ENCODE measurements at regions not wholly inside any gene's neighbourhood (a gene's known extent, or its start where the extent isn't known, plus 50 kb on each side); places are given as distances from the start of the nearest gene placed in this dataset.

DNA sequence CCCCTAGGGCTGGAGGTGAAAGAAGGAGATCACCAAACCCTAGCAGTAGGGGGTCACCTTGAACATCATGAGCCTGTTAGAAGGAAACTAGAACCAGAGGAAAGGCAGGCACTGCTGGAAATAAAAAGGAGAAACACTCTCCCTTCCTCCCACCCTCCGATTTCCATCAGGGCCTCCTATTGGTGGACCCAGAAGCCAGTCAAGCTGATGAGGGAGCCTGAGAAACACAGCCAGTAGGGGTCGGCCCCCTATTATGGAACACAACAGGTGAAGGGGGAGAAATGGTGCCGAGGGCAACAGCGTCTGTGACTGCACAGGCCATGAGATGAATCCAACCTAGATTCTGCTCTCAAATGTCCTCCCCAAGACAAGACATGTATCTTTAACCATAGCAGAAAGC lies 156.1 kb upstream of the LRFN2 start:
- Mint-ChIP-seq H3K36me3 (no peaks in the 10 kb centered on the region), H3K4me1 (peaks cover 8% of the 10 kb centered on the region), H3K4me3 (no peak overlapping the region), H3K27ac (no peak overlapping the region), H3K9me3 (no peaks in the 10 kb centered on the region), H3K27me3 (ENCODE audit: low read depth) (peaks cover 14% of the 10 kb centered on the region)
- DNase-seq (ENCODE audit: low spot score): peak; percentile 71
- TF ChIP-seq NFYB (CRISPR knock-in tag; conservative IDR thresholded peaks at IDR 0.05; ENCODE audit: low read depth) (peak; percentile 52; the same call in 1 of the 2 replicates), ZNF423 (CRISPR knock-in tag; IDR thresholded peaks at IDR 0.05) (no peak)
- ChIA-PET POLR2A (no interaction called here), CTCF (interaction anchor here (1.0 to 1.2 kb wide), 4 partner anchors 37 to 415 kb away, joined by 3 to 4 read pairs (median 3); partner anchors contain the start of gene LRFN2)
- ATAC-seq: peak; percentile 98

DNA sequence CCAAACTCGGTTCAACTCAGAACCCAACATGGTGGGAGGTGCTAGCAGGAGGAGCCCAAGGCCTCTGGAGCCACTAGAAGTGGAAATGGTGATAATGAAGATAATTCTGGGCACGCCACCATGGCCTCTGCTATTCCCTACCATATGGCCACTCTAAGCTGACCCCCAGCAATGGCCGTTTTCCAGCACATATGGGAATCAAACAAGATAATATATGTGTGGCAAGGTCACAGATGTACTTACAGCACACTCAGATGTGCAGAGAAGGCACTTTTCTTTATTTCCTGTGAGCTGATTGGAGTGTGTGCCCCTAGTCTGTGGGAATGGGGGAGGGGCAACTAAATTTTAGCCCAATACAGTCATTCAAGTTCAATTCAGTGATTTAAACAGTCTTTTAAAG lies 153.4 kb upstream of the LRFN2 start:
- Mint-ChIP-seq H3K4me1 (peaks cover 13% of the 10 kb centered on the region), H3K27ac (no peak overlapping the region), H3K36me3 (no peaks in the 10 kb centered on the region), H3K9me3 (no peaks in the 10 kb centered on the region), H3K4me3 (no peak overlapping the region), H3K27me3 (ENCODE audit: low read depth) (peaks cover 8% of the 10 kb centered on the region)
- no peak for ATAC-seq
- TF ChIP-seq SP1 (CRISPR knock-in tag; conservative IDR thresholded peaks at IDR 0.05) (no peak), RELA (CRISPR knock-in tag; IDR thresholded peaks at IDR 0.05; ENCODE audit: borderline replicate concordance) (no peak), PRDM15 (CRISPR knock-in tag; IDR thresholded peaks at IDR 0.05) (no peak)
- TF ChIP-seq, protein P1, sequence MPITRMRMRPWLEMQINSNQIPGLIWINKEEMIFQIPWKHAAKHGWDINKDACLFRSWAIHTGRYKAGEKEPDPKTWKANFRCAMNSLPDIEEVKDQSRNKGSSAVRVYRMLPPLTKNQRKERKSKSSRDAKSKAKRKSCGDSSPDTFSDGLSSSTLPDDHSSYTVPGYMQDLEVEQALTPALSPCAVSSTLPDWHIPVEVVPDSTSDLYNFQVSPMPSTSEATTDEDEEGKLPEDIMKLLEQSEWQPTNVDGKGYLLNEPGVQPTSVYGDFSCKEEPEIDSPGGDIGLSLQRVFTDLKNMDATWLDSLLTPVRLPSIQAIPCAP (CRISPR knock-in tag; IDR thresholded peaks at IDR 0.05): no peak
- no peak for DNase-seq (ENCODE audit: low spot score)
- ChIA-PET POLR2A (no interaction called here), CTCF (no interaction called here)

DNA sequence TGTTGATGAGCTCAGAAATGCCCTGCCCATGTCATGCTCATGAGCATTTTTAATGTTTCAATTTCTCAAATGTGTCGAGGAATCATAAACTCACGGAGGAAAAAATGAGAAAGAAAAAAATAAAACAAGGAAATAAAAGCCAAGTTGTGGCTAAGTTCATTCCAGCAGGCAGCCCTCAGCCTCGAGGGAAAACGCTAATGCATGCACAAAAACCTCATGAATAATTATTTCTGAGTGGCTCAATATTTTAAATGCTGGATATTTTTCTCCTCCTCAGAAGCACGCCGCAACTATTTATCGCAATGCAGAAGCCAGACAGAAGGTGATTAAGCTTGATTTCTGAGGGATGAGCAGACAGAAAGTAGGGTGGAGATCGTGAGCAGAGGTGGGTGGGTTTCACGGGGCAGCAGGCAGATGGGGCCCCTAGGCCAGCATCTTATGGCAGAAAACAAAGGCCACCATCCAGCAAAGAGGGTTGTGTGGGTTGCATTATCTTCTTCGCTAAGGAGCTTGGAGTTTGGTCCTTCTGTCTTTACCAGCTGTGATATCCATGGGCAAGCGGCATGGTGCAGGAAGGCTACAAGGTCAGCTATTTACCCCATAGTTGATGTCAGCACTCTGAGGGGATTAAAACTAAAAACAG lies 151.5 kb upstream of the LRFN2 start:
- H3K4me3 Mint-ChIP-seq: no peak overlapping the region
- ATAC-seq (no peak), DNase-seq (ENCODE audit: low spot score) (no peak)
- H3K36me3 Mint-ChIP-seq: no peaks in the 10 kb centered on the region
- ChIA-PET CTCF (no interaction called here), POLR2A (no interaction called here)
- no peaks in the 10 kb centered on the region for H3K9me3 Mint-ChIP-seq
- no peak overlapping the region for H3K27ac Mint-ChIP-seq
- H3K27me3 Mint-ChIP-seq (ENCODE audit: low read depth): peaks cover 8% of the 10 kb centered on the region; the same call in 1 of the 2 replicates
- TF ChIP-seq, protein P2, sequence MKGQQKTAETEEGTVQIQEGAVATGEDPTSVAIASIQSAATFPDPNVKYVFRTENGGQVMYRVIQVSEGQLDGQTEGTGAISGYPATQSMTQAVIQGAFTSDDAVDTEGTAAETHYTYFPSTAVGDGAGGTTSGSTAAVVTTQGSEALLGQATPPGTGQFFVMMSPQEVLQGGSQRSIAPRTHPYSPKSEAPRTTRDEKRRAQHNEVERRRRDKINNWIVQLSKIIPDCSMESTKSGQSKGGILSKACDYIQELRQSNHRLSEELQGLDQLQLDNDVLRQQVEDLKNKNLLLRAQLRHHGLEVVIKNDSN (CRISPR knock-in tag; IDR thresholded peaks at IDR 0.05): no peak
- peaks cover 12% of the 10 kb centered on the region for H3K4me1 Mint-ChIP-seq

- POLR2A ChIA-PET: no interaction called here
- no peak for ATAC-seq
- Mint-ChIP-seq H3K4me3 (no peak overlapping the region), H3K9me3 (no peaks in the 10 kb centered on the region), H3K27ac (no peak overlapping the region), H3K36me3 (no peaks in the 10 kb centered on the region), H3K4me1 (peaks cover 13% of the 10 kb centered on the region), H3K27me3 (ENCODE audit: low read depth) (peaks cover 8% of the 10 kb centered on the region; the same call in 1 of the 2 replicates)
- DNase-seq (ENCODE audit: low spot score): no peak
- TF ChIP-seq FOXJ3 (CRISPR knock-in tag; IDR thresholded peaks at IDR 0.05; ENCODE audit: borderline replicate concordance) (no peak), NR2C2 (CRISPR knock-in tag; IDR thresholded peaks at IDR 0.05) (no peak), ESRRA (CRISPR knock-in tag; IDR thresholded peaks at IDR 0.05; ENCODE audit: borderline replicate concordance) (no peak), SP1 (CRISPR knock-in tag; conservative IDR thresholded peaks at IDR 0.05) (no peak), HMGA2 (CRISPR knock-in tag; IDR thresholded peaks at IDR 0.05) (no peak), KAT7 (CRISPR knock-in tag; IDR thresholded peaks at IDR 0.05; ENCODE audit: borderline replicate concordance) (no peak), IRF2 (CRISPR knock-in tag; IDR thresholded peaks at IDR 0.05; ENCODE audit: borderline replicate concordance, low read depth) (no peak), ZBTB21 (CRISPR knock-in tag; IDR thresholded peaks at IDR 0.05; ENCODE audit: borderline replicate concordance) (no peak)
- TF ChIP-seq, protein P3, sequence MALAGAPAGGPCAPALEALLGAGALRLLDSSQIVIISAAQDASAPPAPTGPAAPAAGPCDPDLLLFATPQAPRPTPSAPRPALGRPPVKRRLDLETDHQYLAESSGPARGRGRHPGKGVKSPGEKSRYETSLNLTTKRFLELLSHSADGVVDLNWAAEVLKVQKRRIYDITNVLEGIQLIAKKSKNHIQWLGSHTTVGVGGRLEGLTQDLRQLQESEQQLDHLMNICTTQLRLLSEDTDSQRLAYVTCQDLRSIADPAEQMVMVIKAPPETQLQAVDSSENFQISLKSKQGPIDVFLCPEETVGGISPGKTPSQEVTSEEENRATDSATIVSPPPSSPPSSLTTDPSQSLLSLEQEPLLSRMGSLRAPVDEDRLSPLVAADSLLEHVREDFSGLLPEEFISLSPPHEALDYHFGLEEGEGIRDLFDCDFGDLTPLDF (CRISPR knock-in tag; IDR thresholded peaks at IDR 0.05): no peak
- CTCF ChIA-PET: interaction anchor here (0.9 to 1.4 kb wide), 2 partner anchors 23 to 63 kb away, joined by 3 to 5 read pairs; no protein-coding TSS in a partner anchor
Observed at GRCh38 chr6:40735521-40735920, 148.4 kb upstream of the LRFN2 start.
